ENCODE measurements at regions not wholly inside any gene's neighbourhood (a gene's known extent, or its start where the extent isn't known, plus 50 kb on each side); places are given as distances from the start of the nearest gene placed in this dataset.

- no peak for DNase-seq
Measured at GRCh38 chr9:88737031-88737430, 202.1 kb downstream of the NXNL2 start.

GRCh38 chr9:88737876-88738275 is 202.9 kb downstream of the NXNL2 start:
- no peak for DNase-seq

- no peak for DNase-seq
Measured at GRCh38 chr9:88738709-88739108, 203.7 kb downstream of the NXNL2 start.

- no peak for DNase-seq
Measured at GRCh38 chr9:88739373-88739772, 204.4 kb downstream of the NXNL2 start.

GRCh38 chr9:88740844-88741243 is 205.9 kb downstream of the NXNL2 start:
- no peak for DNase-seq

GRCh38 chr9:88741335-88741734 is 206.4 kb downstream of the NXNL2 start:
- DNase-seq, result peak; percentile 37

- no peak for DNase-seq
Measured at GRCh38 chr9:88742483-88742882, 207.5 kb downstream of the NXNL2 start.

- DNase-seq, result no peak
Measured at GRCh38 chr9:88742905-88743304, 207.9 kb downstream of the NXNL2 start.

GRCh38 chr9:88745276-88746001 is 210.5 kb downstream of the NXNL2 start:
- no peak for DNase-seq

- no peak for DNase-seq
Measured at GRCh38 chr9:88746029-88746742, 211.2 kb downstream of the NXNL2 start.

- no peak for DNase-seq
Measured at GRCh38 chr9:88746743-88747398, 211.9 kb downstream of the NXNL2 start.

- no peak for DNase-seq
Measured at GRCh38 chr9:88747768-88748167, 212.8 kb downstream of the NXNL2 start.

GRCh38 chr9:88748566-88749261 is 213.7 kb downstream of the NXNL2 start:
- DNase-seq, result no peak

GRCh38 chr9:88749420-88749819 is 214.4 kb downstream of the NXNL2 start:
- DNase-seq, result no peak

GRCh38 chr9:88750832-88751360 is 215.9 kb downstream of the NXNL2 start:
- no peak for DNase-seq

GRCh38 chr9:88751781-88752180 is 216.8 kb downstream of the NXNL2 start:
- no peak for DNase-seq

GRCh38 chr9:88753691-88754367 is 218.9 kb downstream of the NXNL2 start:
- DNase-seq, result peak; percentile 38

GRCh38 chr9:88754452-88754851 is 219.5 kb downstream of the NXNL2 start:
- no peak for DNase-seq

GRCh38 chr9:88754886-88755285 is 219.9 kb downstream of the NXNL2 start:
- no peak for DNase-seq

GRCh38 chr9:88757406-88758010 is 222.5 kb downstream of the NXNL2 start:
- no peak for DNase-seq

GRCh38 chr9:88759364-88759763 is 224.4 kb downstream of the NXNL2 start:
- peak; percentile 20 for DNase-seq

Data from NCI-H82 (cell line).